ENCODE measurements at regions not wholly inside any gene's neighbourhood (a gene's known extent, or its start where the extent isn't known, plus 50 kb on each side); places are given as distances from the start of the nearest gene placed in this dataset.

GRCh38 chr21:36643374-36644250 is 55.3 kb upstream of the SIM2 start:
- Histone ChIP-seq H3K9me2 (ENCODE audit: insufficient read depth) (peaks cover 10% of the 10 kb centered on the region; the same call in 1 of the 2 replicates), H3K27me3 (ENCODE audit: insufficient read depth) (no peaks in the 10 kb centered on the region), H3K4me2 (no peak overlapping the region), H3K79me2 (replicated peaks; ENCODE audit: insufficient read depth) (no peaks in the 10 kb centered on the region), H3K36me3 (ENCODE audit: insufficient read depth) (no peaks in the 10 kb centered on the region), H3F3A (replicated peaks; ENCODE audit: low read depth) (no peaks in the 10 kb centered on the region), H4K20me1 (replicated peaks; ENCODE audit: insufficient read depth) (no peaks in the 10 kb centered on the region), H3K4me1 (ENCODE audit: insufficient read depth) (peaks cover 15% of the 10 kb centered on the region; the same call in 1 of the 2 replicates), H3K4me3 (no peak overlapping the region), H3K27ac (ENCODE audit: low read depth) (no peak overlapping the region), H2AFZ (peak overlapping the region; percentile 43; the same call in 1 of the 2 replicates)
- no peak for DNase-seq (ENCODE audit: low spot score)
- Mint-ChIP-seq H3K27ac (no peak overlapping the region), H3K27me3 (ENCODE audit: insufficient read depth, low read depth, poor library complexity) (peaks cover 16% of the 10 kb centered on the region), H3K9me3 (no peaks in the 10 kb centered on the region), H3K36me3 (ENCODE audit: low read depth) (no peaks in the 10 kb centered on the region), H3K4me3 (no peak overlapping the region), H3K4me1 (peaks cover 14% of the 10 kb centered on the region)
- TF ChIP-seq, protein P1, sequence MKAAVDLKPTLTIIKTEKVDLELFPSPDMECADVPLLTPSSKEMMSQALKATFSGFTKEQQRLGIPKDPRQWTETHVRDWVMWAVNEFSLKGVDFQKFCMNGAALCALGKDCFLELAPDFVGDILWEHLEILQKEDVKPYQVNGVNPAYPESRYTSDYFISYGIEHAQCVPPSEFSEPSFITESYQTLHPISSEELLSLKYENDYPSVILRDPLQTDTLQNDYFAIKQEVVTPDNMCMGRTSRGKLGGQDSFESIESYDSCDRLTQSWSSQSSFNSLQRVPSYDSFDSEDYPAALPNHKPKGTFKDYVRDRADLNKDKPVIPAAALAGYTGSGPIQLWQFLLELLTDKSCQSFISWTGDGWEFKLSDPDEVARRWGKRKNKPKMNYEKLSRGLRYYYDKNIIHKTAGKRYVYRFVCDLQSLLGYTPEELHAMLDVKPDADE (IDR thresholded peaks at IDR 0.05): no peak
- ATAC-seq: no peak

DNA sequence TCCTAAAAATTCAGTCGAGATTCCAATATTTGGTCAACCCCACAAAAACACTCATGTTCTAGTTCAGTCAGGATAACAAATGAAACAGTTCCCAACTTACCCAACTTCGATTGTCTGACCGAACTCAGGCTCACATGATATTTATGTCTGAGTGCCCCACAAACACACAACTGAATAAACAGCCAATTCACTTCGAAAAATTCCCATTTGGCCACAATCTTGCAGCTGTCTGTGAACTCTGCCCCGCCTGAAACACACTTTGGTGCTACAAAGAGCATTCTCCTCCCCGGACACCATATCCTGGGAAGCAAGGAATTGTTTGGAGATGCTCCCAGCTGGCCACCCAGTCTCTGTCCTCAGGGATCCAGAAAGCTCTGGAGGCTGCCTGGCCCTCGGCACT is 52.9 kb upstream of the SIM2 start:
- Histone ChIP-seq H3K9me2 (ENCODE audit: insufficient read depth) (peaks cover 14% of the 10 kb centered on the region; the same call in 1 of the 2 replicates), H3K79me2 (replicated peaks; ENCODE audit: insufficient read depth) (no peaks in the 10 kb centered on the region), H3F3A (replicated peaks; ENCODE audit: low read depth) (no peaks in the 10 kb centered on the region), H3K36me3 (ENCODE audit: insufficient read depth) (no peaks in the 10 kb centered on the region), H3K4me3 (no peak overlapping the region), H3K4me1 (ENCODE audit: insufficient read depth) (peaks cover 15% of the 10 kb centered on the region; the same call in 1 of the 2 replicates), H2AFZ (no peak overlapping the region), H4K20me1 (replicated peaks; ENCODE audit: insufficient read depth) (no peaks in the 10 kb centered on the region), H3K27me3 (ENCODE audit: insufficient read depth) (no peaks in the 10 kb centered on the region), H3K27ac (ENCODE audit: low read depth) (no peak overlapping the region), H3K4me2 (no peak overlapping the region)
- H3K27ac Mint-ChIP-seq: no peak overlapping the region
- H3K9me3 Mint-ChIP-seq: no peaks in the 10 kb centered on the region; the same call in 2 of the 3 replicates
- no peak overlapping the region for H3K4me3 Mint-ChIP-seq
- H3K27me3 Mint-ChIP-seq (ENCODE audit: insufficient read depth, low read depth, poor library complexity): peaks cover 18% of the 10 kb centered on the region
- DNase-seq (ENCODE audit: low spot score): no peak
- ATAC-seq: no peak
- peaks cover 14% of the 10 kb centered on the region for H3K4me1 Mint-ChIP-seq
- no peaks in the 10 kb centered on the region for H3K36me3 Mint-ChIP-seq (ENCODE audit: low read depth)
- TF ChIP-seq, protein P2, sequence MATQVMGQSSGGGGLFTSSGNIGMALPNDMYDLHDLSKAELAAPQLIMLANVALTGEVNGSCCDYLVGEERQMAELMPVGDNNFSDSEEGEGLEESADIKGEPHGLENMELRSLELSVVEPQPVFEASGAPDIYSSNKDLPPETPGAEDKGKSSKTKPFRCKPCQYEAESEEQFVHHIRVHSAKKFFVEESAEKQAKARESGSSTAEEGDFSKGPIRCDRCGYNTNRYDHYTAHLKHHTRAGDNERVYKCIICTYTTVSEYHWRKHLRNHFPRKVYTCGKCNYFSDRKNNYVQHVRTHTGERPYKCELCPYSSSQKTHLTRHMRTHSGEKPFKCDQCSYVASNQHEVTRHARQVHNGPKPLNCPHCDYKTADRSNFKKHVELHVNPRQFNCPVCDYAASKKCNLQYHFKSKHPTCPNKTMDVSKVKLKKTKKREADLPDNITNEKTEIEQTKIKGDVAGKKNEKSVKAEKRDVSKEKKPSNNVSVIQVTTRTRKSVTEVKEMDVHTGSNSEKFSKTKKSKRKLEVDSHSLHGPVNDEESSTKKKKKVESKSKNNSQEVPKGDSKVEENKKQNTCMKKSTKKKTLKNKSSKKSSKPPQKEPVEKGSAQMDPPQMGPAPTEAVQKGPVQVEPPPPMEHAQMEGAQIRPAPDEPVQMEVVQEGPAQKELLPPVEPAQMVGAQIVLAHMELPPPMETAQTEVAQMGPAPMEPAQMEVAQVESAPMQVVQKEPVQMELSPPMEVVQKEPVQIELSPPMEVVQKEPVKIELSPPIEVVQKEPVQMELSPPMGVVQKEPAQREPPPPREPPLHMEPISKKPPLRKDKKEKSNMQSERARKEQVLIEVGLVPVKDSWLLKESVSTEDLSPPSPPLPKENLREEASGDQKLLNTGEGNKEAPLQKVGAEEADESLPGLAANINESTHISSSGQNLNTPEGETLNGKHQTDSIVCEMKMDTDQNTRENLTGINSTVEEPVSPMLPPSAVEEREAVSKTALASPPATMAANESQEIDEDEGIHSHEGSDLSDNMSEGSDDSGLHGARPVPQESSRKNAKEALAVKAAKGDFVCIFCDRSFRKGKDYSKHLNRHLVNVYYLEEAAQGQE (IDR thresholded peaks at IDR 0.05; ENCODE audit: unreplicated experiment): no peak
- TF ChIP-seq CREB1 (CRISPR knock-in tag; IDR thresholded peaks at IDR 0.05; ENCODE audit: low read depth) (no peak), NANOG (IDR thresholded peaks at IDR 0.05; ENCODE audit: borderline replicate concordance) (no peak), ZNF331 (CRISPR knock-in tag; IDR thresholded peaks at IDR 0.05; ENCODE audit: low read depth) (no peak), POLR2AphosphoS5 (IDR thresholded peaks at IDR 0.05; ENCODE audit: low read depth) (no peak)
- TF ChIP-seq, protein P3, sequence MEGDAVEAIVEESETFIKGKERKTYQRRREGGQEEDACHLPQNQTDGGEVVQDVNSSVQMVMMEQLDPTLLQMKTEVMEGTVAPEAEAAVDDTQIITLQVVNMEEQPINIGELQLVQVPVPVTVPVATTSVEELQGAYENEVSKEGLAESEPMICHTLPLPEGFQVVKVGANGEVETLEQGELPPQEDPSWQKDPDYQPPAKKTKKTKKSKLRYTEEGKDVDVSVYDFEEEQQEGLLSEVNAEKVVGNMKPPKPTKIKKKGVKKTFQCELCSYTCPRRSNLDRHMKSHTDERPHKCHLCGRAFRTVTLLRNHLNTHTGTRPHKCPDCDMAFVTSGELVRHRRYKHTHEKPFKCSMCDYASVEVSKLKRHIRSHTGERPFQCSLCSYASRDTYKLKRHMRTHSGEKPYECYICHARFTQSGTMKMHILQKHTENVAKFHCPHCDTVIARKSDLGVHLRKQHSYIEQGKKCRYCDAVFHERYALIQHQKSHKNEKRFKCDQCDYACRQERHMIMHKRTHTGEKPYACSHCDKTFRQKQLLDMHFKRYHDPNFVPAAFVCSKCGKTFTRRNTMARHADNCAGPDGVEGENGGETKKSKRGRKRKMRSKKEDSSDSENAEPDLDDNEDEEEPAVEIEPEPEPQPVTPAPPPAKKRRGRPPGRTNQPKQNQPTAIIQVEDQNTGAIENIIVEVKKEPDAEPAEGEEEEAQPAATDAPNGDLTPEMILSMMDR (conservative IDR thresholded peaks at IDR 0.05; ENCODE audit: low read depth in 2 of 2): no peak
